ENCODE measurements at regions not wholly inside any gene's neighbourhood (a gene's known extent, or its start where the extent isn't known, plus 50 kb on each side); places are given as distances from the start of the nearest gene placed in this dataset.
"Not testable (repeated sequence)": the region's sequence is repeated elsewhere in the genome, so short reads cannot be mapped to it uniquely, and the experiment has no call there.

- Histone ChIP-seq H3K36me3 (no peaks in the 10 kb centered on the region), H3K27me3 (no peaks in the 10 kb centered on the region), H3K4me1 (no peaks in the 10 kb centered on the region), H3K27ac (no peak overlapping the region), H3K9me3 (no peaks in the 10 kb centered on the region), H3K4me3 (no peak overlapping the region)
- no peak for DNase-seq
- TF ChIP-seq POLR2A (IDR thresholded peaks at IDR 0.05) (no peak), CTCF (IDR thresholded peaks at IDR 0.05) (no peak)
Observed at GRCh38 chr3:94402126-94402525, 339.3 kb downstream of the NSUN3 start.

- no peak overlapping the region for H3K27ac ChIP-seq
- no peak overlapping the region for H3K4me3 ChIP-seq
- no peaks in the 10 kb centered on the region for H3K36me3 ChIP-seq
- no peak for TF ChIP-seq POLR2A (IDR thresholded peaks at IDR 0.05)
- no peak for TF ChIP-seq CTCF (IDR thresholded peaks at IDR 0.05)
- no peaks in the 10 kb centered on the region for H3K9me3 ChIP-seq
- H3K4me1 ChIP-seq = no peaks in the 10 kb centered on the region
- no peak for DNase-seq
- no peaks in the 10 kb centered on the region for H3K27me3 ChIP-seq
Observed at GRCh38 chr3:94405258-94406035, 342.6 kb downstream of the NSUN3 start.

GRCh38 chr3:94406595-94406994 lies 343.7 kb downstream of the NSUN3 start:
- no peaks in the 10 kb centered on the region for H3K9me3 ChIP-seq
- no peak overlapping the region for H3K4me3 ChIP-seq
- H3K36me3 ChIP-seq = no peaks in the 10 kb centered on the region
- no peak for DNase-seq
- H3K4me1 ChIP-seq = no peaks in the 10 kb centered on the region
- no peaks in the 10 kb centered on the region for H3K27me3 ChIP-seq
- no peak overlapping the region for H3K27ac ChIP-seq
- no peak for TF ChIP-seq POLR2A (IDR thresholded peaks at IDR 0.05)
- no peak for TF ChIP-seq CTCF (IDR thresholded peaks at IDR 0.05)

GRCh38 chr3:94412936-94413335 lies 350.1 kb downstream of the NSUN3 start:
- H3K9me3 ChIP-seq, H3K4me3 ChIP-seq, H3K27me3 ChIP-seq, H3K4me1 ChIP-seq, DNase-seq, H3K27ac ChIP-seq, H3K36me3 ChIP-seq: not testable (repeated sequence)

- Histone ChIP-seq H3K4me1 (no peaks in the 10 kb centered on the region), H3K4me3 (no peak overlapping the region), H3K36me3 (no peaks in the 10 kb centered on the region), H3K27me3 (no peaks in the 10 kb centered on the region), H3K27ac (no peak overlapping the region), H3K9me3 (no peaks in the 10 kb centered on the region)
- no peak for DNase-seq
- no peak for TF ChIP-seq POLR2A (IDR thresholded peaks at IDR 0.05)
- TF ChIP-seq CTCF (IDR thresholded peaks at IDR 0.05) = no peak
Observed at GRCh38 chr3:94413336-94414108, 350.7 kb downstream of the NSUN3 start.

GRCh38 chr3:94414418-94414817 lies 351.6 kb downstream of the NSUN3 start:
- TF ChIP-seq CTCF (IDR thresholded peaks at IDR 0.05) (no peak), POLR2A (IDR thresholded peaks at IDR 0.05) (no peak)
- Histone ChIP-seq H3K27ac (no peak overlapping the region), H3K36me3 (no peaks in the 10 kb centered on the region), H3K4me1 (no peaks in the 10 kb centered on the region), H3K4me3 (no peak overlapping the region), H3K27me3 (no peaks in the 10 kb centered on the region), H3K9me3 (no peaks in the 10 kb centered on the region)
- no peak for DNase-seq
